GM19351 (cell line): ENCODE measurements at regions not wholly inside any gene's neighbourhood (a gene's known extent, or its start where the extent isn't known, plus 50 kb on each side); places are given as distances from the start of the nearest gene placed in this dataset.
"Not testable (repeated sequence)": the region's sequence is repeated elsewhere in the genome, so short reads cannot be mapped to it uniquely, and the experiment has no call there.

Source experiments
- ATAC-seq: cut with Tn5 transposase; IDR thresholded peaks from one replicate; pipeline ENCODE4 v1.9.1; 2021; ENCODE audit warnings: mild to moderate bottlenecking, moderate library complexity; ENCODE audit not compliant: unreplicated experiment

DNA sequence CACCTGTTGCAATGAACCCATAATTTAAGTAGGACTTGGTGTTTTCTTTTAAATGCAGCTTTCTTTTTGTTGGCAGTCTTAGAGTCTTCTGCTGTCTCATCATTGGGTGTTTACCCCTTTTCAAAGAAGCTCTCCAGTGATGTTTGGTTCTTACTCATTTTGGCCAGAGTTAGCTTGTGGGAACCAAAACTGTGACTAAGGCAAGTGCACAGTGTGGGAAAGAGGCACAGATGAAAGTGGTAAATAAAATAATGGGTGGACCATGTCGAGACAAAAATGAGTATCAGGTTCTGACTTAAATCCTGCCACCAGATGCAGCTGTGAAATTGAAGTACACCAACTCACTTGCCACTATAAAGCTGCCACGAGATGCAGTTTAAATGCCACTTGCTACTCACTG lies 615.4 kb upstream of the MIS18BP1 start:
- peak; percentile 70 for ATAC-seq

- peak; percentile 66 for ATAC-seq
Observed at GRCh38 chr14:45867046-45867894, 614.3 kb upstream of the MIS18BP1 start.

DNA sequence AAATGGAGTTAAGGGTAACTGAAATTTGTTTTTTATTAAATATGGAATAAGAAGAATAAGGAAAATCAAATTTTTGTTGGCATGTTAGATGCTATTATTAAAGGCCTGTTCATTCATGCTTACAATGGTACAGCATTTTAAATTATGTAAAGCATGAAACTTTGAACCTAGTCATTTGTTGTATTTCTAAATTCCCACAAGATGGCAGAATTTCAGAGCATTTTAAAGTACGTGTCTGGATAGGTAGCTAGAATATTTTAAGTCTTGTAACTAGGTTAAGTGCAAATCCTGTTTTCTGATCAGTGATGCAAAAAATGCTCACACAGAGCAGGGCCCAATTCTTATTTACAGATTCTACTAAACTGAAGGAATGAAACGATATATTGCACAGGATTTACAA lies 585.6 kb upstream of the MIS18BP1 start:
- no peak for ATAC-seq

- no peak for ATAC-seq
Observed at GRCh38 chr14:45819107-45819506, 566.1 kb upstream of the MIS18BP1 start.

DNA sequence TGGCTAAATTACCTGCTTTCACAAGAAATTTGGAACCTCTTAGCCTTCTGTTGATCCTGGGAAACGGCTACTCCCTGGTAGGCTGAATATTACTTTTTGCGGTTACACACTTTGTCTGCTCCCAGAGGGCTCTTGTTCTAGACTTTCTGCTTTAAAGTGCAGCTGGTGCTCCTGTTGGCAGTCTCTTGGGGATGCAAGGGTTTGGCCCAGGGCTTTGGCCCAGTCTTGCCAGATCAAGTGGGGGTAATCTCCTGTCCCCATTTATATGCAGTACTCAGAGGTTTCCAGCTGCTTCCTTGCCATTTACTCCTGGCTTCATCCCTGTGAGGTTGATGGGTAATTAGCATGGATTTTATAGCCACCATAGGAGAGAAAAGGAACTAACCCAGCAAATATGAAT lies 558.2 kb upstream of the MIS18BP1 start:
- ATAC-seq = no peak

GRCh38 chr14:45810152-45810872 lies 557.3 kb upstream of the MIS18BP1 start:
- ATAC-seq = peak; percentile 52

GRCh38 chr14:45807178-45807899 lies 554.3 kb upstream of the MIS18BP1 start:
- ATAC-seq = no peak

- no peak for ATAC-seq
Observed at GRCh38 chr14:45799511-45799910, 546.5 kb upstream of the MIS18BP1 start.

DNA sequence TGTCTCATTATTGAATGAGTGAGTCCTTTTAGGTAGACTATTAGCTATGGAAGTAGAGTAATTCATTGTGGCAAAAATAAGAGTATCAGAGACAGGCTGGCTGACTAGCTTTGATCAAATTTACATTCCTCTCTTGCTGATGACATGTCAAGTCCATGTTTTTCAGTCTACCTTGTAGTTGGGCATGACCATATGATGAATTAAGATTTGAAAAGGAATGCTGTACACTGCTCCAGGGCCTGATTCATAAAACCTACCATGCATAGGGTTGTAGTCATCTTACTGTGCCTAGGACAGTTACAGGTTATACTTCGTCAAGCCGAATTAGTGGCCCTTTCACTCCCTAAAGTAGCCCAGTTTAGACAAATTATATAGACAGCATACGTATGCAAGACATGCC lies 545.7 kb upstream of the MIS18BP1 start:
- ATAC-seq = no peak

DNA sequence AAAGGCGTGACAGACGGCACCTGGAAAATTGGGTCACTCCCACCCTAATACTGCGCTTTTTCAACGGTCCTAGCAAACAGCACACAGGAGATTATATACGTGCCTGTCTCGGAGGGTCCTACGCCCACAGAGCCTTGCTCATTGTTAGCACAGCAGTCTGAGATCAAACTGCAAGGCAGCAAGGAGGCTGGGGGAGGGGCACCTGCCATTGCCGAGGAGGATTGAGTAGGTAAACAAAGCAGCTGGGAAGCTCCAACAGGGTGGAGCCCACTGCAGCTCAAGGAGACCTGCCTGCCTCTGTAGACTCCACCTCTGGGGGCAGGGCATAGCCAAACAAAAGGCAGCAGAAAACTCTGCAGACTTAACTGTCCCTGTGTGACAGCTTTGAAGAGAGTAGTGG lies 543.0 kb upstream of the MIS18BP1 start:
- not testable (repeated sequence) for ATAC-seq

DNA sequence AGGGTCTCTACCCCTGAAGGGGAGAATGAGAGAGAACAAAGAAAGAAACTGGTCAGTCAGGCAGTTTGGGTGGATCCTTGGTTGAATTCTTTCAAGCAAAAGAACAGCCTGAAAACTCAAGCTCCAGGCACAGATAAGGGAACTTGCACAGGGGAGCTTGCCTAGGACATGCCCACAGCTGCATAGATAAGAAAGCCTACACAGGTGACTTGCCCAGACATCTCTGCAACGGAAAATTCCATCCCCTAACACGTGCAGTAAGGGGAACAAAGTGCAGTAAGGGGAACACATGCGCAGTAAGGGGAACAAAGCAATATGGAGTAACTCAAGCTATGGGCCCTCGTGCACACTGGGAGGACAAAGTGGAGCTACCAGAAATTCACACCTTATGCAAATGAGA lies 540.1 kb upstream of the MIS18BP1 start:
- no peak for ATAC-seq

- no peak for ATAC-seq
Observed at GRCh38 chr14:45790293-45790692, 537.3 kb upstream of the MIS18BP1 start.

GRCh38 chr14:45787167-45787566 lies 534.2 kb upstream of the MIS18BP1 start:
- ATAC-seq = no peak

GRCh38 chr14:45786266-45786665 lies 533.3 kb upstream of the MIS18BP1 start:
- ATAC-seq = no peak

DNA sequence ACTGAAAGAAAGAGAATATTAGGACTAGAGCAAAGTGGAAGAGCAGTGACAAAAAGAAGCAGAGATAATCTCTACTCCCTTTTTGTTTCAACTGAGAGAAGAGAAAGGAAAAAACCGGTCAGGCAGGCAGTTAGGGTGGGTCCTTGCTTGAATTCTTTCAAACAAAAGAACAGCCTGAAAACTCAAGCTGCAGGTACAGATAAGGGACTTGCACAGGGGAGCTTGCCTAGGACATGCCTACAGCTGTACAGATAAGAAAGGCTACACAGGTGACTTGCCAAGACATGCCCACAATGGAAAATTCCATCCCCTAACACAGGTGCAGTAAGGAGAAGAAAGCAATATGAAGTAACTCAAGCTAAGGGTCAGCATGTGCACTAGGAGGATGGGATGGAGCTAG lies 532.2 kb upstream of the MIS18BP1 start:
- ATAC-seq = no peak

- ATAC-seq = no peak
Observed at GRCh38 chr14:45766247-45766646, 513.2 kb upstream of the MIS18BP1 start.

DNA sequence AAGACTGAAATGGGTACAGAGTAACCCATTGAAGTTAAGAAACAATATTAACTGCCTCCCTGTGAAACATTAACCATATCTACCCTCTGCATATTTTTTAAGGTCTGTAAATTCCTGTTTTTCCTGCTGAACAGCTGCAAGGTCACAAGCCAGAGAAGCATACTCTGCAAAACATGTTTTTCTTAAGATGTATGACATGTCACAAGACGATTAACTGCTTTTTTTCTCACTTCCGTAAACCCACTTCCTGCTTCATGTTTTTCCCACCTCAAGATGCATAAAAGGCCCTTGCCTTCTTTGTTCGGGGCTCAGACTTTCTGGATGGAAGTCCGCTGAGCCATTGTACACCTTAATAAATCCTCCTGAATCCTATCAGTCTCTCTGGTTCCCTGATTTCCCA lies 504.7 kb upstream of the MIS18BP1 start:
- no peak for ATAC-seq

DNA sequence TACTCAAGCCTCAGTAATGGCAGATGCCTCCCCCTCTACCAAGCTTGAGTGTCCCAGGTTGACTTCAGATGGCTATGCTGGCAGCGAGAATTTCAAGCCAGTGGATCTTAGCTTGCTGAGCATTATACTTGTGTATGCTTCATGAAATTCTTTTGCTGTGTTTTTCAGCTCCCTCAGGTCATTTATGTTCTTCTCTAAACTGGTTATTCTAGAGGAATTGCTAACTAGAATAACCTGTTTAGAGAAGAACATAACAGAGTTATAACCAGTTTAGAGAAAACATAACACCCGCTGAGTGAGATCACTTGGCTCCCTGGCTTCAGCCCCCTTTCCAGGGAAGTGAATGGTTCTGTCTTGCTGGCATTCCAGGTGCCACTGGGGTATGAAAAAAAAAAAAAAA lies 503.4 kb upstream of the MIS18BP1 start:
- not testable (repeated sequence) for ATAC-seq

DNA sequence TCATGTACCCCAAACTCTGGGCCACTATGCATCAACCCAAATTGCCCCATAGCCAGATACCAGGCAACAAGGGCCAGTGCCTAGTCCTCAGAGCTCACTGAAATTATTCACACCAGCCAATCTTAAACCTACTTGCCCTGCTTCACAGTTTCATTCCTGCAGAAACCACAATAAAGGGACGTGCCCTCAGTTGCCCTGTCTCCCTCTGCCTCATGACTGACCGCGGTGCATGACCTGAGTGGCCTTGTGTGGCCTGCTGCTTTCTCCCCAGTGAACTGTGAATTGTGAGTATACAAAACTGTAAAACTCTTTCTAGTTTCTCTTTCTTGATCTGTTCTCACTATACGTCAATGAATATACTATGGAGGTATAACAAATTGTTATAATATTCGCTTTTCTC lies 490.9 kb upstream of the MIS18BP1 start:
- no peak for ATAC-seq

GRCh38 chr14:45742187-45742586 lies 489.2 kb upstream of the MIS18BP1 start:
- no peak for ATAC-seq

GRCh38 chr14:45728434-45729225 lies 475.6 kb upstream of the MIS18BP1 start:
- no peak for ATAC-seq
